GM21528 (cell line): ENCODE measurements at regions not wholly inside any gene's neighbourhood (a gene's known extent, or its start where the extent isn't known, plus 50 kb on each side); places are given as distances from the start of the nearest gene placed in this dataset.

Experiments
- ATAC-seq: cut with Tn5 transposase; IDR thresholded peaks from one replicate; pipeline ENCODE4 v1.9.1; 2021; ENCODE audit warnings: mild to moderate bottlenecking, moderate library complexity; ENCODE audit not compliant: unreplicated experiment, low FRiP score

GRCh38 chr1:163864207-163864606 is 542.5 kb downstream of the NUF2 start:
- no peak for ATAC-seq

- ATAC-seq: no peak
These were observed 544.8 kb downstream of the NUF2 start for GRCh38 chr1:163866564-163866963.

GRCh38 chr1:163870666-163871065 is 548.9 kb downstream of the NUF2 start:
- no peak for ATAC-seq

- ATAC-seq: no peak
These were observed 550.3 kb downstream of the NUF2 start for GRCh38 chr1:163872067-163872466.

- ATAC-seq: no peak
These were observed 552.3 kb downstream of the NUF2 start for GRCh38 chr1:163874070-163874469.

- no peak for ATAC-seq
These were observed 553.6 kb downstream of the NUF2 start for GRCh38 chr1:163875200-163875926.

GRCh38 chr1:163875927-163876320 is 554.2 kb downstream of the NUF2 start:
- ATAC-seq: no peak

GRCh38 chr1:163876546-163876945 is 554.8 kb downstream of the NUF2 start:
- ATAC-seq: no peak

GRCh38 chr1:163877016-163877415 is 555.3 kb downstream of the NUF2 start:
- no peak for ATAC-seq

GRCh38 chr1:163885510-163885909 is 563.8 kb downstream of the NUF2 start:
- ATAC-seq: no peak

- no peak for ATAC-seq
These were observed 574.2 kb downstream of the NUF2 start for GRCh38 chr1:163896001-163896400.

- ATAC-seq: no peak
These were observed 575.8 kb downstream of the NUF2 start for GRCh38 chr1:163897412-163898155.

GRCh38 chr1:163906283-163906682 is 584.5 kb downstream of the NUF2 start:
- no peak for ATAC-seq

GRCh38 chr1:163912170-163912884 is 590.6 kb downstream of the NUF2 start:
- no peak for ATAC-seq

GRCh38 chr1:163914785-163915413 is 593.1 kb downstream of the NUF2 start:
- ATAC-seq: peak; percentile 77

- peak; percentile 88 for ATAC-seq
These were observed 601.0 kb downstream of the NUF2 start for GRCh38 chr1:163922743-163923201.

- no peak for ATAC-seq
These were observed 602.3 kb downstream of the NUF2 start for GRCh38 chr1:163924041-163924440.

GRCh38 chr1:163927493-163927892 is 605.7 kb downstream of the NUF2 start:
- no peak for ATAC-seq

- no peak for ATAC-seq
These were observed 606.3 kb downstream of the NUF2 start for GRCh38 chr1:163928069-163928468.

- no peak for ATAC-seq
These were observed 606.9 kb downstream of the NUF2 start for GRCh38 chr1:163928651-163929050.

- no peak for ATAC-seq
These were observed 611.1 kb downstream of the NUF2 start for GRCh38 chr1:163932901-163933300.
